Stimulated activated CD4-positive, alpha-beta T cell treated with anti-CD3 and anti-CD28 coated beads, Interleukin-12 subunit alpha, Interleukin-12 subunit beta, amount 100 ng/mL, for 48 hours (primary cell): ENCODE measurements at regions not wholly inside any gene's neighbourhood (a gene's known extent, or its start where the extent isn't known, plus 50 kb on each side); places are given as distances from the start of the nearest gene placed in this dataset.

Experiments used
- DNase-seq, 3 donors: peaks; one replicate each; pipeline ENCODE4 v3.0.0-alpha.2; 2020; ENCODE audit warnings: low read depth in 2 of 3, low spot score in 1 of 3

- DNase-seq: no peak
Measured at GRCh38 chr2:116645155-116645554, 1169.3 kb upstream of the DDX18 start.

DNA sequence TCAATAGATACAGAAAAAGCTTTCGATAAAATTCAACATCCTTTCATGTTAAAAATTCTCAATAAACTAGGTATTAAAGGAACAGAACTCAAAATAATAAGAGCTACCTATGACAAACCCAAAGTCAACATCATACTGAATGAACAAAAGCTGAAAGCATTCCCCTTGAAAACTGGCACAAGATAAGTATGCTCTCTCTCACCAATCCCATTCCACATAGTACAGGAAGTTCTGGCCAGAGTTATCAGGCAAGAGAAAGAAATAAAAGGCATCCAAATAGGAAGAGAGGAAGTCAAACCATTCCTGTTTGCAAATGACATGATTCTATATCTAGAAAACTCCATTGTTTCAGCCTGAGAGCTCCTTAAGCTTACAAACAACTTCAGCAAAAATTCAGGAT lies 1145.8 kb upstream of the DDX18 start:
- DNase-seq: no peak

DNA sequence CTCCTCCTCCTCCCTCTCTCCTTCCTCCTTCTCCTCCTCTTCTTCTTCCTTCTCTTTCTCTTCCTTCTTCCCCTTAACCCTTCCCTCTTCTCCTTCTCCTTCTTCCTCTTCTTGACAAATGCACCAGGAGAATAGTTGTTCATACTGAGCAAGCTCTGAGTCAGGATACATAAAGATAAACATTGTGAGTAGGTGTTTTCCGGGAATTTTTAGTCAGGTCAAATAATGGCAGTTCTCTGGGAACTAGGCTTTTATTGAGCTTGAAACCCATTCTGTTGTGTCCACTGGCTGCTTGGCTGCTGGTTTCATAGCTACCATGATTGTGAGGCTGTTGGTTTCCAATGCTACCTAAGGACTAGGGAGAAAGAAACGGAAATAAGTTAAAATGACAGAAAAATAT lies 1144.7 kb upstream of the DDX18 start:
- no peak for DNase-seq

- DNase-seq: no peak
Measured at GRCh38 chr2:116674188-116674587, 1140.3 kb upstream of the DDX18 start.

DNA sequence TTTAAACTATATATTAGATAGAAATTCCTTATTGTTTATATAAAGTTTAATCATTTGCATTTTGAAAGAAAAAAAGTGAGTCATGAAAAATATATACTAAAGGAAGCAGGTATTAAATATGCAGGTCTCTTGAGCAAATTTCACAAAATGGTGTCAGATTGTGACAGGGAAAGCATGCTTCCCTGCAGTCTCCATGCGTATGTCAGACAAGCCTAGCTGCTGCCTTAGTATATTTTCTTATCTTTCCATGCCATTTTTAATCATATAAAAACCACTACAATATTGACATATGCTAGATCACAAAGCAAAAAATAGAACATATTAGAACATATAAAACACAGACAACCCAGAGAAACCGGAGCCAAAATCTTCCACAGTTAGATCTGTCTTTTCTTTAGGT lies 1137.7 kb upstream of the DDX18 start:
- DNase-seq: no peak

DNA sequence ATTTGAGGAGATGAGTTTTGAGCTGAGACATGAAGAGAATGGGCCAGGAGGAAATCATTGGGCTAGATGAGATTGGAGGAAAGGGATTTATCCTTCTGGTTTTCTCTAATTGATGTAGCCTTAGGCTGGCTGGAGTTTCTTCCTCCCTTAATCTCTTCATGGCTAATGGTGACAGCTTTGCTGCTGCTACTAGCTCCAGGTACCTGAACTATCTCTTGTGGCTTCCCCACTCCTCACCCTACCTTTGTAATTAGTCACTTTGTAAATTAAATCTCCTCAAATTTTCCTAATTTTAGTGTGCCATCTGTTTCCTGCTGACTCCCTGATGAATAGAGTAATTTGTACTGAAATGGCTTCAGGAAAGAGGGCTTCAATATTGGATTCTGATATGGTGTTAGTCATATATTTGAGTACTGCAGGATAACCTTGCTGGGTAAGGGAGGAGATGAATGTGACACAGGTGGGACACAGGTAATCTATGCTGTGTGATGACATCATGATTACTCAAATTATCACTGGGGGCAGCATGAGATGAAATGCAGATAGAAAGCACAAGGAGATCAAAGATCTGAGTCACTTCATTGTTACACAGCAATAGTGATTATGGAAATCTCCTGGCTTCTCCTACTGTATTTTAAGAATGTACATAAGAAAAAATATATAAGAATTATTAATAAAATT lies 1134.1 kb upstream of the DDX18 start:
- no peak for DNase-seq

DNA sequence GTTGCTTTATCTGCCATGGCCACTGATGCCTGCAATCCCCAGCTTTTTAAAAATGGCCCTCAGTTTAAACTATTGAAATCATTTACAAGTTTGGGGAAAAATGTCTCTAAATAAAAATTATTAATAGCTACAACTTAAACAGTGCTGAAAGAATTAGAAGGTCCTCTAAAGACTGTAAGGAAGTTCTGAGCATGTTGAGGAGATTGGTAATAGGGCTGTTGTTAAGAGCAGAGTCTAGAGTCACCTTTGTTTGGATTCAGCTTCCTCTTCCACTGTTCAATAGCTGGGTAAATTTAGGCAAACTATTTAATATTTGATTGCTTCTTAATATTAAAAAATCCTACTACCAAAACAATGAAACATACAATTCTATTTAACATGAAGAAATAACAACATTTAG lies 1127.1 kb upstream of the DDX18 start:
- no peak for DNase-seq

GRCh38 chr2:116692988-116693387 lies 1121.5 kb upstream of the DDX18 start:
- no peak for DNase-seq

DNA sequence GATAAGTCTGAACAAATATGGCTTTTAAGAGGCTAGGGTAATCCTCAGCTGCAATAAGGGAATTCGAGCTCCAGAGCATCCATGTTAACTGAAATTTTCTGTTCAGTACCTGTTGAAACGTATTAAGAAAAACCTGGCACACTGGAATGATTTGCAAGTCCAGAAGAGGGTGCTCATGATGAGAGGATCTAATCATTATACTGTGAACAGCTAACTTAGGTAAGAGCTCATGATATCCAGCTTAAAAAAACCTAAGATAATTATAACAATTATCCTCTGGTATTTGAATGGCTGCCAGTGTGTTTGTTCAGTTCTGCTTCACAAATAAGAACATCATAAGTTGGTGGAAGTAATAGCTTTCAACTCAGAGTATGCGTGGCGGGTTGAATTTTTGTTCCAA lies 1118.3 kb upstream of the DDX18 start:
- no peak for DNase-seq

GRCh38 chr2:116696903-116697302 lies 1117.6 kb upstream of the DDX18 start:
- DNase-seq: no peak

GRCh38 chr2:116706396-116706795 lies 1108.1 kb upstream of the DDX18 start:
- DNase-seq: no peak

DNA sequence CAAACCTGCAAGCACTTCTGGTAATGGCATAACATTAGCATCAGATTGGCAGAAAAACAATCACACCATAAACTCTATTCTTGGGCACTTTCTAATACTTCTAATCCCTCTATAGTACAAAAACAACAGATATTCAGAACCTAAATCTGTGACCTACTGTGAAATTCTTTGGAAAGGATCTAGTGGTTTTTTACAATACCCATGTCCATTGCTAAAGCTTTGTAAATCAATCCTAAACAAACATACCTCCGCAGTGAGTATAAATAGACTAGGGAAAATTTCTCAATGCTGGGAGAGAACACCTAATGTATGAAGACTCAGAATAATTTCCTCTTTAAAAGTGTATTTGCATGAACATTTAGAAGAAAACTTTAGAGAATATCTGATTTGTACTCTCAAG lies 1098.5 kb upstream of the DDX18 start:
- no peak for DNase-seq

- no peak for DNase-seq
Measured at GRCh38 chr2:116716444-116716843, 1098.0 kb upstream of the DDX18 start.

DNA sequence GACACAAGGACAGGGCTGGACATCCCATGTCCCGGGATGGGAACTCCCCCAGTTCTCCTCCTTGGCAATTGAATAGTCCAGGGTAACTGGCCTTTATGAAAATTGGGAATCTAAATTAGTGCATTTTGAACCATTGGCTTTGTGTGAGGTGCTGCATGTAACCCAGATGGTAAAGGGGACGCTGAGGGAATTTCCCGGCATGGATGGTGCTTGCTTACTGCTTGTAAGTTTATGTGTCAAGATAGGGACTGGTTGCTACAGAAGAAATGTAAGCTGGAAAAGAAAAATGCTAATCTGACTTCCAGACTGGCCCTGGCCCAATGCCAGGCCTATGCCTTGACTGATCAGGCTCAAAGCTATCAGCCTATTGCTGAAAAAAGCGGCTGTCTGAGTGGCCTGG lies 1096.7 kb upstream of the DDX18 start:
- DNase-seq: no peak

DNA sequence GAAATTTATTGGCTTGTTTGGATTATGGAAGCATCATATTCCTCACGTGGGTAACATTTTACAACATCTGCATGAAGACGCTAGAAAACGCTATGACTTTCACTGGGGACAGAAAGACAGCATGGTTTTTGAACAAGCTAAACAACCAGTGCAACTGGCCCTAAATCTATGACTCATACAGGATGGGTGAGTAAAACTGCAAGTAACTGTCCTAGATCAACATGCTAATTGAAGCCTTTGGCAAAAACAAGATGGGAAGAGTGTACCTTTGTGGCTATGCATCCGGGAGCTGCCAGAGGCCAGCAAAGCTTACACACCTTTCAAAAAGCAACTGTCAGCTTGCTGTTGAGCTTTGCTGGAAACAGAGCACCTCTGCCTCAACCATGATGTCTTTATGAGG lies 1096.0 kb upstream of the DDX18 start:
- DNase-seq: no peak

- DNase-seq: no peak
Measured at GRCh38 chr2:116719836-116720235, 1094.7 kb upstream of the DDX18 start.

DNA sequence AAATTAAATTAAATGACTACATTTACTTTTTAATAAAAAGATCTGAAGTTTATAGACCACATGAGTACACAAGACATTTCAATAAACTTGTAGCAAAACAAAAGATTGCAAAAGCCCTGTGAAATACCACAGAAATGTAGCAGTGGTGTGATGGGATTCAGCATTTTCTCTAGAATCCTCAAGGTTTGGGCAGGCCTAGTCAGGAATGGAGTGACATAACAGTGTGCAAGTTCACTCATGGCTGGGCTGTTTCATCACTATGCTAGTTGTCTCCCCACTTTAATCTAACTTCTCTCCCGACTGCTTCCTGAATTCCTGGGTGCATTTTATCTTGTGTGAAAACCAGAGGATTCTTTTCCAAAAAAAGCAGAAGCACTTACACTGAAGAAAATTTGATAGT lies 1089.9 kb upstream of the DDX18 start:
- DNase-seq: no peak

GRCh38 chr2:116732322-116732721 lies 1082.2 kb upstream of the DDX18 start:
- DNase-seq: no peak

GRCh38 chr2:116733699-116734098 lies 1080.8 kb upstream of the DDX18 start:
- DNase-seq: no peak

GRCh38 chr2:116737951-116738350 lies 1076.5 kb upstream of the DDX18 start:
- no peak for DNase-seq

DNA sequence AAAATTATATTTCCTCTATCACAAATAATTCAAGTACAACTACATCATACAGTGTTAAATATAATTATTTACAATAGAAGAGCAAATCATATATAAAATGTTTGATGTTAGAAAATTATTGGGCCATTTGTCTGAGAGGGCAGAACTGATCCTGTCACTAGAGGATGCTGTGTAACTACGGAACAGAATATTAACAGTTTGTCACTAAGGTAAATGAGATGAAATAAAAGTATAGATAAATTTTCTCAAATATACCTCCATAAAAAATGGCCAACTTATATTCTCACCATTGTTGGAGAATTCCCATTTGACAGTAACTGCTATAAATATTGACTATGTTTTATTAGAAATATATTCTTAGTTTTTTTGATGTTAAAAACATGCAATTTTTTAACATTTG lies 1067.4 kb upstream of the DDX18 start:
- no peak for DNase-seq

GRCh38 chr2:116749994-116750393 lies 1064.5 kb upstream of the DDX18 start:
- no peak for DNase-seq

DNA sequence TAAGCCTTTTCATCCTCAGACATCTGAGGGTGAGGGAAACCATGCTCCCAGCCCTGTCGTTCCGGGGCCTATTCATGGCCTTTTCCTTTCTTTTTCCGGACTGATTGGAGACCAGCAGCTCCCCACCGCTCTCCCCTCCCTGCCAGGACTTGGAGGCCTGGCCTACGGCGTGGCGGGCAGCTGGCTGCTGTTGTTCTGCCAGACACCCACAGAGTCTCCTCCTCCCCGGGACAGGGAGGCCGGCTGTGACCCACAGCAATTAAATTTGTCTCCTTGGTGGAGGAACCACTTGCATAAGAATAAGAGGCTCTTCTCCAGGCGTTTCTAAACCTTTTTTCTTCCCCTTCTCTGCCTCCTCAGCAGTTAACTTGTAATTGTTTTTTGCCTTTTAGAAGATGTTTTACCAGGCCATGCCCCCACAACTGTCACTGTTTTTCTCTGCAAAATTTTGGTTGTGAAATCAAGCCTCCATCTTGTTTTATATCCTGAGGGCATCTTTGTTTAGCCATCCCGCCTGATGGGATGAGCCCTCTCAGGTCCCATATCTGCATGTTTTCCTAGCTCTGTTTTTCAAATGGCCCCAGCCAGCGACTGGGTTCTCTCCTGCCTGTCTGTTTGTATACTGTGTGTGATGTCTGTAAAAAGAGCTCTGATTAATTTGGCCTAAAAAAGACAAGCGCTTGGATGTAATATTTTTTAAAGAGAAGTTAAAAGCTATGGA lies 1060.0 kb upstream of the DDX18 start:
- no peak for DNase-seq
